BE2C (cell line): ENCODE measurements at regions not wholly inside any gene's neighbourhood (a gene's known extent, or its start where the extent isn't known, plus 50 kb on each side); places are given as distances from the start of the nearest gene placed in this dataset.

Experiments used
- DNase-seq: peaks from one replicate; pipeline ENCODE4 v3.0.0-alpha.2; 2020
- H3K27me3 ChIP-seq: fragments of 250-450 bp; sonication (Bioruptor Pico); 2 replicates; pipeline ENCODE4 v1.5.1; 2020; ENCODE audit warnings: mild to moderate bottlenecking
- H3K36me3 ChIP-seq: fragments of 250-450 bp; sonication (Bioruptor Pico); 2 replicates; pipeline ENCODE4 v1.5.1; 2020; ENCODE audit warnings: mild to moderate bottlenecking
- H3K4me1 ChIP-seq: fragments of 250-450 bp; sonication (Bioruptor Pico); 2 replicates; pipeline ENCODE4 v1.5.1; 2020
- H3K4me3 ChIP-seq: 2 replicates; pipeline ENCODE4 v1.5.1; 2011; ENCODE audit warnings: low read depth, low read length
- H3K9me3 ChIP-seq: fragments of 250-450 bp; sonication (Bioruptor Pico); 2 replicates; pipeline ENCODE4 v1.5.1; 2020
- CTCF ChIP-seq: IDR thresholded peaks from 2 replicates; pipeline ENCODE4 v1.5.1; 2012; ENCODE audit warnings: mild to moderate bottlenecking, low read depth, low read length

- no peak for DNase-seq
- no peaks in the 10 kb centered on the region for H3K4me1 ChIP-seq
- no peaks in the 10 kb centered on the region for H3K9me3 ChIP-seq
- no peaks in the 10 kb centered on the region for H3K36me3 ChIP-seq
- no peak overlapping the region for H3K4me3 ChIP-seq
- H3K27me3 ChIP-seq: no peaks in the 10 kb centered on the region
- no peak for TF ChIP-seq CTCF
Observed at GRCh38 chr5:113675166-113675565, 161.7 kb downstream of the YTHDC2 start.

- Histone ChIP-seq H3K4me3 (no peak overlapping the region), H3K36me3 (no peaks in the 10 kb centered on the region), H3K27me3 (no peaks in the 10 kb centered on the region), H3K9me3 (no peaks in the 10 kb centered on the region), H3K4me1 (no peaks in the 10 kb centered on the region)
- TF ChIP-seq CTCF: no peak
- DNase-seq: no peak
Observed at GRCh38 chr5:113678202-113678601, 164.7 kb downstream of the YTHDC2 start.

- H3K9me3 ChIP-seq: no peaks in the 10 kb centered on the region
- H3K4me3 ChIP-seq: no peak overlapping the region
- H3K27me3 ChIP-seq: no peaks in the 10 kb centered on the region
- H3K4me1 ChIP-seq: no peaks in the 10 kb centered on the region
- DNase-seq: peak; percentile 45
- H3K36me3 ChIP-seq: no peaks in the 10 kb centered on the region
- peak; percentile 89 for TF ChIP-seq CTCF
Observed at GRCh38 chr5:113678924-113679575, 165.6 kb downstream of the YTHDC2 start.

GRCh38 chr5:113680534-113680933, 167.0 kb downstream of the YTHDC2 start:
- H3K9me3 ChIP-seq: no peaks in the 10 kb centered on the region
- no peaks in the 10 kb centered on the region for H3K4me1 ChIP-seq
- DNase-seq: no peak
- no peak overlapping the region for H3K4me3 ChIP-seq
- TF ChIP-seq CTCF: no peak
- H3K27me3 ChIP-seq: peaks cover 5% of the 10 kb centered on the region; the same call in 1 of the 2 replicates
- no peaks in the 10 kb centered on the region for H3K36me3 ChIP-seq

GRCh38 chr5:113682497-113683136, 169.1 kb downstream of the YTHDC2 start:
- DNase-seq: no peak
- Histone ChIP-seq H3K4me1 (no peaks in the 10 kb centered on the region), H3K27me3 (peaks cover 5% of the 10 kb centered on the region; the same call in 1 of the 2 replicates), H3K36me3 (no peaks in the 10 kb centered on the region), H3K9me3 (no peaks in the 10 kb centered on the region), H3K4me3 (no peak overlapping the region)
- TF ChIP-seq CTCF: peak; percentile 28; the same call in 1 of the 2 replicates

- H3K4me3 ChIP-seq: no peak overlapping the region
- peaks cover 11% of the 10 kb centered on the region for H3K27me3 ChIP-seq
- no peak for DNase-seq
- H3K36me3 ChIP-seq: no peaks in the 10 kb centered on the region
- no peak for TF ChIP-seq CTCF
- no peaks in the 10 kb centered on the region for H3K4me1 ChIP-seq
- H3K9me3 ChIP-seq: no peaks in the 10 kb centered on the region
Observed at GRCh38 chr5:113683211-113683610, 169.7 kb downstream of the YTHDC2 start.
